Skin epidermis (tissue), 12 donors: ENCODE measurements at regions not wholly inside any gene's neighbourhood (a gene's known extent, or its start where the extent isn't known, plus 50 kb on each side); places are given as distances from the start of the nearest gene placed in this dataset.

ENCODE experiments used
- H3K27ac ChIP-seq, 21 experiments: fragments of 200-600 bp; sonication (generic) in 11 of 21; one replicate each; pipeline ENCODE4 v1.5.0; 2020; ENCODE audit warnings: mild to moderate bottlenecking in 3 of 21, inconsistent platforms in 2 of 21, moderate library complexity in 2 of 21
- H3K4me3 ChIP-seq, 7 experiments: fragments of 200-600 bp; sonication (generic) in 2 of 7; one replicate each; pipeline ENCODE4 v1.5.0; 2020; ENCODE audit warnings: inconsistent platforms in 2 of 7, mild to moderate bottlenecking in 2 of 7, moderate library complexity in 1 of 7

DNA sequence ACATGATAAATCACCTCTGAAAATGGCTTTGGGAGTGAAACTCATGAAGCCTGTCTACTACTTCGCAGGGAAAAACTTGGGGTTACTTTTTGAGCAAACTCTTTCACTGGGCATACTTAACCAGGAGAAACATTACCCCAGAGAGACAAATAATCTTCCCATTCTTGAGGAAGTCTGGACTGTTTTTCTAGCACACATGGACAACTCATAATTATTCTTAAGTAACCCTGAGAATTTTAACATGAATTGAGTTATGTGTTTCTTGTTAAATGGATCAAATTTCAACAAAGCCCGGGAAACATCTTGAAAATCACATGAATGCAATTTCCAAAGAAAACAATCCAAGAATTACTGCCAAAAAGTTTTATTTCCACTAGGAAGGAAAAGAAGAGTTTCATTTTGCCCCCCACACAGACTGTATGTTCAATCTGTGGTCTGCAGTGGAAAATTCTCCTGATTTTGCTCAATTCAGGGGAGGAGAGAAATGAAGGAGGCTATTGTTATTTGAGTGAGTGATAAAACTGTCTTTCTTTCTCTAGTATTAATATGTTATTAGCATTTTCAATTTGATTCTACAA, 564.8 kb upstream of the CLINT1 start:
- peak overlapping the region in 6 of 21 experiments; percentile 3 to 71 (median 22) for H3K27ac ChIP-seq

DNA sequence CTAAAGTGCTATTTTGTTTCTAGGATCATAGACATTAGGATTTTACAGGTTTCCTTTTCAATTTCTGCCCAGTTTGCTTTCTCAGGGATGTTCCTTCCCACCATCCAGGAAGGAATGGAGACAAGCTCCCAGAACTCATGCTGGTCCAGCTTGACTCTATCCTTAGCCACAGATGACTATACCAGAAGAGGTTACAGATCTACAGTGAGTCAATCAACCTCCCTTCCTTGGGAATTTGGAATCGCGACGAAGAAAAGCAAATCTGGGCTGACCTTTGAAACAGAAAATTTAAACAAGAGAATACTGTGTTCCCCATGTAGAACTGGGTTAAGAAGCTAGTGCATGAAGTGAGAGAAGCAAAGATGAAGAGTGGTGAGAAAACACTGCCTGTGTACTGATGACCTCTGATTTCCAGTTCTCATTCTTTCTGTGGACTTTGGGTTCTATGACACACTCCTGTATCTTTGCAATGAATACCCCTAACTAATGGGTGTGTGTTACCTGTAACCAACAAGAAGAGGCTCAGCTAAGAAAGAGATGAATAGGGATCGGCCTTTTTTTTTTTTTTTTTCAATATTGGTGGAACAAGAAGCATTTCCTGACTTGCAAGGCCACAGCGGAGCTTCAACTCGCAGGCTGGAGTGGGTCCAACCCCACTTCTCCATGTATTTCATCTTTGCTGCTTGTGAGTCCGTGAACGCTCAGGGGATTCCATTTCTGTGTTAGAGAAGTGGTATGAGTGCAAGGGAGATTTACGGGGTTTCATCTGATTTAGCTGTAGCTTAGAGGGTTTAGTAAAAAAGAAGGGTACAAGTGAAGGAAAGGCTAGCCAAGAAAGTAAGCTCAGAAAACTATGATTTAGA, 563.9 kb upstream of the CLINT1 start:
- Histone ChIP-seq H3K4me3 (no peak overlapping the region), H3K27ac (peak overlapping the region in 5 of 21 experiments; percentile 11 to 71 (median 26))

More for the DNA sequence above, 564.8 kb upstream of the CLINT1 start:
- no peak overlapping the region for H3K4me3 ChIP-seq

DNA sequence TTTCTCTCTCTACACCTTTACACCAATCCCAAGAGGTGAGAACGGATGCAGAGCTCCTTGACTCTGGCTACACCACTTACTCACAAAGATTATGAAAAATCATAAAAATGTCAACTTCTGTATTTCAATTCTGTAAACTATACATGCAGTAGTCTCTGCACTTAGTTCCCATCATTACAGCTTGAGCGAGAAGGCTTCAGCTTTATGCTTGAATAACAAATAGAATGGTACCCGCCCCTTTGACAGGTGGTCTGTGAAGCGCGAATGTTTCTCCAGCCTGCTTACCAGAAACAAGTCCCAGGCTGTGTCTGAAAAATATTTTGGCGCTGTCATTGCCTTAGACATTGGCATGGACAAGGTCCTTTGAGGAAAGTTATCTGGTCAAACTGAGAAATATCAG, 562.4 kb upstream of the CLINT1 start:
- Histone ChIP-seq H3K27ac (no peak overlapping the region), H3K4me3 (no peak overlapping the region)

DNA sequence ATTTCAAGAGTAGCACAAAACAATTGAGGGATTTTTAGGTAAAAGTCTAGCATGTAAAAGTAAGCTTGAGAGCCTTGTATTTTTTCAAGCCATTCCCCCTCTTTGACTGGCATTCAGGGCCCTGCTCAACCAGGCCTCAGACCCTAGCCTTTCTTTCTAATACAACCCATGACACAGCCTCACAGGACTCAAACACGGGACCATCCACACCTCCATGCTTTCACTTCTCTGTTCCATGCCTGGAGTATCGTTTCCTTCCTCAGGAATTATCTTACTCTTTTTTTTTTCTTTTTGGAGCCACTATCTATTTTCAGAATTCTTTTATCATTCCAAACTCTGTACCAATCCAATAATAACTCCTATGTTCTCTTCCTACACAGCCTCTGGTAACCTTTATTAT, 560.2 kb upstream of the CLINT1 start:
- Histone ChIP-seq H3K4me3 (no peak overlapping the region), H3K27ac (no peak overlapping the region)

DNA sequence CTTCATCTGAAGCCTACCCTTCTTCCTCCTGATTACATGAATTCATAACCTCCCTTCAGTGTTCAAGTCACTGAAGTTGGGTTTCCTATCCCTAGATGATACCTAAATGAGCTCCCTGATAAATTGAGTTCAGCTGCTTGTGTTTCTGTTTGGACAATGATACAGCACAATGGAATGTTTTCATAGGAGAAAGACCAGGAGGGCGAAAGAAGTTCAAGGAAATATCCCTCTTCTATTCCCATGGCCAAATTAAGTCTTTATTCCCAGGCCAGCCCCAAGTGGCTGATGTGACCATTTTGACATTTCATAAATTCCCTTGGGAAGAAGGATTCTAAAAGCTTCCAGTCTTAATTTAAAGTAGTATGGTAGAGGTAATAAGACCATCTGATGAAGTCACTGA, 555.8 kb upstream of the CLINT1 start:
- Histone ChIP-seq H3K27ac (peak overlapping the region in 1 of 21 experiments; percentile 29), H3K4me3 (no peak overlapping the region)

DNA sequence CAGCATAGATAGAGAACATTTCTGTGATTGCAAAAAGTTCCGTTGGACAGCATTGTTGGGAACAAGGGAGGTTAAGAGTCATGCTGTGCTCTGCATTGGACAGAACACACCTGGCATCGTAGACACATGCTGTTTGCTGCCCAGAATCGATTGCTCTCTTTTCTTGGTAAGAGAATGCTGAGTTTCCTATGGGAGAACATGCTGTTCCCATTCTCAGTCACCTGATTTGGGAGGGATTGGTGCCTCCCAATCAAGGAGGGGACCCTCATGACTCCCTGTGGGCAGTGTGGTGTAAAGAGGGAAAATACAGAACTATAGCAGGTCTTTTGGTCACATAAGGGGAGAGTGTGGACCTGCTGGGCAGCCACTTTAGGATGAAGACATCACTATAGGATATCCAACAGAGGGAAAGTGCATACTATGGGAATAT, 555.4 kb upstream of the CLINT1 start:
- no peak overlapping the region for H3K4me3 ChIP-seq
- H3K27ac ChIP-seq: peak overlapping the region in 1 of 21 experiments; percentile 29

DNA sequence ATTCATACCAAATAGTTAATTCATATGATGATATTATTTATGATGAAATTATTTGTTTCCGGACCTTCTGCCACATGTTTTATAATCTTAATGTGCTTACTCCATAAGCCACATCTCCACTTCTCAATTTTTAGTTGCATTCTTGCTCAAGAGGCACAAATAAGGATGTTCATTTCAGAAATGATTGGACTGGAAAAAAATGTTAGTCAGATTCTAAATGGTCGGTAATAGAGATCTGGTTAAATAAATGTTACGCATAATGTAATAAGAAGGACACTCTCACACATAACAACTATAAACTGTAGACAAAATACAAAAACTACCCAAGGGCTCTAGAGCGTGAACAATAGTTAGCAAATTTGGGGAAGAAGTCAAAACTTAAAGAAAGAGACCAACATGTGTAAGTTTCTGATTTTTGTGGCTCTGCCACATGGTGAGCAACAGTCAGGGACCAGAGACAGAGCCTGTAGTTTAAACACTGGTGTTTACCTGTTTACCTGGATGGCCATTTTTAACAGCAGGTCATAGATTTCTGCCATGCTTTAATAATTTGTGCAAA, 554.3 kb upstream of the CLINT1 start:
- Histone ChIP-seq H3K4me3 (no peak overlapping the region), H3K27ac (peak overlapping the region in 3 of 21 experiments; percentile 6 to 42 (median 12))

DNA sequence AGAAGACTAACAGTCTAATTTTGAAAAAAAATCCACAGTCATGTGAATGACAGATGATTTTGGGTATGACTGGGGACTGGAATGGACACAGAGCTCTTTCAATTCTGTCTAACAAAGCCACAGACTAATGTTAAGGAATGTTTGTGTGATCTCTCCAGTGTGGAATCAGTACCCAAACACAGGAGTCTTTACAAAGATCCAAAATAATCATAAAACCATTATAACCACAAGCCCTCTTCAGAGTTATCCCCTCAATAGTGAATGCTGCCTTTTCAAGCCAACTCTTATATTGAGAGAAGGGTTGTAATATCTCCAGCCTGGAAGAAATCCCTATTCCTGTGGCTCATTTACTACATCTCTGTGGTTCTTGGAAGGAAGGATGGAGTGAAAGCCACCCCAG, 552.0 kb upstream of the CLINT1 start:
- Histone ChIP-seq H3K4me3 (no peak overlapping the region), H3K27ac (peak overlapping the region in 1 of 21 experiments; percentile 39)

DNA sequence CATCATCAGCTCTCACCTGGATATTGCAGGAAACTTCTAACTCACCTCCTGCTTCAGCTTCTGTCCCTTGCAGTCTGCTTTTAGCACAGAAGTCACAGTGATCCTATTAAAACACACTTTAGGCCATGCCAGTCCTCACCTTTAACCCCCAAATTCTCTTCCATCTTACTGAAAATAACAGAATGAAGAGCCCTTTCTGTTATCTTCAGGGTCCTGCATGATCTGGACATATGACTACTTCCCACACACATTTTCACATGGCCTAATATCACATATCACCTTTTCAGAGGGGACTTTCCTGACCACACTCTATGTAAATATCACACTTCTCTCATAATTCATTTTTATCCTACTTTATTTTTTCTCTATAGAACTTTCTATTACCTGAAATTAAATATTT, 550.6 kb upstream of the CLINT1 start:
- Histone ChIP-seq H3K4me3 (no peak overlapping the region), H3K27ac (no peak overlapping the region)

DNA sequence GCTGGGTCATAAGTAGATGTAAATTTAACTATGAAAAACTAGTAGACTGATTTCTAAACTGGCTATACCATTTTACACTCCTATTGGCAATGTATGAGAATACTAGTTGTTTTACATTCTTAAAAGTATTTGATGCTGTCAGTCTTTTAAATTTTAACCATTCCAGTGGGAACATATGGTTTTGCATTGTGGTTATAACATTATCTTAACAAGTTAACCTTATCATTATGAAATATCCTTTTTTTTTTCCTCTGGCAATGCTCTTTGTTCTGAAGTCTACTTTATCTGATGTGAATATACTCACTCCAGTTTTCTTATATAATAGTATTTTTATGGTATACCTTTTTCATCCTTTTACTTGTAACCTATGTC, 548.9 kb upstream of the CLINT1 start:
- Histone ChIP-seq H3K27ac (peak overlapping the region in 4 of 21 experiments; percentile 29 to 60 (median 48)), H3K4me3 (no peak overlapping the region)

DNA sequence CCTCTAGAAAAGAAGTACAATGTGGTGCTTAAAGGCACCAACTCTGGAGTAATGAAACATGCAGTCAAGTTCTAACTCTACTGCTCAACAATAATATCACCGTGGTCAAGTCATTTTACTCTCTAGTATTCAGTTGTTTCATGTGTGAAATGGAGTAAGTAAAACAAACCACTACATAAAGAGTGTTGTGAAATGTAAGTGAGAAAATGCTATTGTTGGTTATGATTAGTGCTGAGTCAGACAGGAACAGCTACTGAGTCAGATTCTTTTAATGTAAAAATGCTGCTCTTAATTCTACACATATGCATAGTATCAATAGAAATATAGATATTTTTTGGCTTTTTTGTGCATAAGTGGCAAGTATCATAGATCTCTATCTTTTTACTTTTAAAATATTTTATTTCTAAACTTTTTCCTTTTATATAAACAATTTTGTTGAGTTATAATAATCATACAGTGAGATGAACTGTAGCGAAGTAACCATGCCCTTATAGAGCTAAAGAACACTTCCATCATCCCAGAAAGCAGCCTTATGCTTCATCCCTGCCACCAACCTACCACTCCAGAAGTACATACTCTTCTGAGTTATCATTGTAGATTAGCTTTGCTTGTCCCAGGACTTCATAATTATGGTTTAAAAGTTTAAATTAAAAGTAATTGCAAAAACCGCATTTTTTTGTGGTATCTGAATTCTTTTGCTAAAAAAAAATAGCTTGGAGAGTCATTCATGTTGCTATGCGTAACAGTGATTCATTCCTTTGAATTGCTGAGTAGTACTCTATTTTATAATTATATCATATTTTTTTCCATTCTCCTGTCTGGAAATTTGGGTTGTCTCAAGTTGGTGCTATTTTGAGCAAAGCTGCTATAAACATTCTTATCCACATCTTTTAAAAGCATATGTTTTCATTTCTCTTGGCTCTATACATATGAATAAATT, 548.2 kb upstream of the CLINT1 start:
- no peak overlapping the region for H3K4me3 ChIP-seq

DNA sequence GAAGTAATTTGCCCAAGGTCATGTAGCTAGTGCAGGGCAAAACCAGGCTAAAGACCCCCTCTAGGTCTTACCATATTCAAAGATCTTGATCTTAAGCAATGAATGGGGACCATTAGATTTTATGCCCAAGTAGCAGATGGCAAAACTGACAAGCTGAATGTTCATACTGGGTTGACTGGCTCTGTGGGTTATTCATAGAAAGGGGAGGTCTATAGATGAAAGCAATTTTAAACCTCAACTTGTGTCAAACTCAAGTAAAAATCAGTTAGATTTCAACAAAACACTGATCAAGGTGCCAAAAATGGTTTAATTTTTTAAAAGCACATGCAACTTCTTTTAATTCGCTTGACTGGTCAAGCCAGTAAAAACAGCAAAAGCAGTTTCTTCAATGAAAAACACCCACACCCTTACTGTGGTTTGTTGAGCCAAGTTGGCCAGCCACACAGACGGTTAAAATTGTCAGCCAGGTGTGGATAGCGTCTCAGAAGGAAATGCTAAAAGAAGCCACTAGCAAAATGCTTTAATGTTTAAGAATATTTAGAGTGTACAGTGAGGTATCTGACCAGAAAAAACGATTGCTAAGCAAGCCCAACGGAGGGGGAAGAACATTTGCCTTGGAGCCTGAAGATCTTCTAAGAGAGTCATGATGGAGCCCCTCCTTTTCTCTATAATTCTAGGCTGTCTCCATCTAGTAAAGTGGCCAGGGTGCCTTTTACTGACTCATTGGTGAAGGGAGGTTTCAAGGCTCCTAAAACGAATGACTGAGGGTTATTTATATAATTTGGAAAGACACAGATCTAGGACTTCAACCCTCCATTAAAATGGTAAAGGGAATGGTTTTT, 539.6 kb upstream of the CLINT1 start:
- H3K4me3 ChIP-seq: no peak overlapping the region
- no peak overlapping the region for H3K27ac ChIP-seq

More for the DNA sequence above, 548.2 kb upstream of the CLINT1 start:
- peak overlapping the region in 4 of 21 experiments; percentile 29 to 60 (median 48) for H3K27ac ChIP-seq

DNA sequence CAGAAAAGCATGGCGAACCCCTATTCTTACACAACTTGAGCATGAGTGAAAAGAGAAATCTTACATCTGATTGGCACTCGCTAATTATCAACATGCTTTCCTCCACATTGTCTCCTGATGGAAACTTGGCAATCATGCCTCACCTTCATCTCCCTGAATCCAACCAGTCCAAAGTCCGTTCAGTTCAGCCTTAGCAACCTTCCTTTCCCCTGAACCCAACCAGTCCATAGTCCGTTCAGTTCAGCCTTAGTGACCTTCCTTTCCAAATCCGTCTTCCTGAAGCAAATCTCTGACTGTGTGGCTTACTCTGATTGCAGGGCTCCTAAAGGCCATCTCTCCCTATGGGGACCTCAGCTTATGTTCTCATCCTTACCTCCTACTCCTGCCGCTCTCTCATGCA, 538.3 kb upstream of the CLINT1 start:
- no peak overlapping the region for H3K27ac ChIP-seq
- H3K4me3 ChIP-seq: no peak overlapping the region

DNA sequence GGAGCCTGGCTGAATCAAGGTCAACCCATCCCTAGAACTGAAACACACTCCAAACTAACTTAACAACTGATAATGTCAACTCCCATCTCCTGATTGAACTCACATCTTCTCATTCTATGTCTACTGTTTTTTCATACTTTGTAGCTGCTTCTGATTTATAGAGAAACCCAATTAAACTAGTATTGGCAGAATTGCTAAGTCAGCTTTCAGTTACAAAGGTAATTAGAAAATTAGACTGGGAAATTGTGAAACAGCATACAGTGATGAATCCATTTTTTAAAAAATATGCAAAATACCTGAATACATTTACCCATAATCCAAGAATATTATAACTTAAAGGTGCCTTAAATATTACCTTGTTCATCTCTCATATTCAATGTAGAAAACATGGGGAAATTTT, 535.2 kb upstream of the CLINT1 start:
- no peak overlapping the region for H3K4me3 ChIP-seq
- no peak overlapping the region for H3K27ac ChIP-seq

DNA sequence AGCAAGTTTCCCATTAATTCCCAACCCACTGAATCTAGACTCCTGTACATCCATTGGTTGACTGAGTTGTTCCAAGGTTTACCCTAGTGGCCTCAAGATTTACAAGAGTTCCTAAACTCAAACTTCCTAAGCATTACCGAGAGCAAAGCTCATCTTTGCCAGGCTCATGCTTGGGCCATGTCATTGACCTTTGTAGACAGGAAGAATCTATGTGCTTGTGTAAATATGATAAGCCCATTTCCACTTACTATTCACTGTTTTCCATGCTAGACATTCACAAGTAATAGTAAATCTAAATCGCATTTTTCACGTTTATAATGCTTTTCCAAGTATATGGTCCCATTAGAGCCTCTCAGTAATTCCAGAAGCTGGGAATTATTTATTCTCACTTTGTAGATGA, 534.5 kb upstream of the CLINT1 start:
- H3K4me3 ChIP-seq: no peak overlapping the region
- no peak overlapping the region for H3K27ac ChIP-seq

DNA sequence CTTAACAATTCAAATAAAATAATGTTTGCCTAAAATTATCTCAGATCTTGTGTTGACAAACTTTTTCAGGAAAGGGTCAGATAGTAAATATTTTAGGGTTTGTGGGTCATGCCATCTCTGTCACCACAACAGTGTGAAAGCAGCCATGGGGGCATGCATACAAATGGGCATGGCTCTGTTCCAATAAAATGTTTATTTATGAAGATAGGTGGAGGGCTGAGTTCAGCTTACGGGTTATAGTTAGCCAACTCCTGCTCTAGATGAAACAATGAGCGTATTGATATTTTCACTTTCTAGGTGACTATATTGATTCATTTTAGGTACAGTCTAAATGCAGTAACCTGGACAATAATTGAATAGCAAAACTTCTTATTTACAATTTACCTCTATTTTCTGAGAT, 533.8 kb upstream of the CLINT1 start:
- no peak overlapping the region for H3K4me3 ChIP-seq
- no peak overlapping the region for H3K27ac ChIP-seq

DNA sequence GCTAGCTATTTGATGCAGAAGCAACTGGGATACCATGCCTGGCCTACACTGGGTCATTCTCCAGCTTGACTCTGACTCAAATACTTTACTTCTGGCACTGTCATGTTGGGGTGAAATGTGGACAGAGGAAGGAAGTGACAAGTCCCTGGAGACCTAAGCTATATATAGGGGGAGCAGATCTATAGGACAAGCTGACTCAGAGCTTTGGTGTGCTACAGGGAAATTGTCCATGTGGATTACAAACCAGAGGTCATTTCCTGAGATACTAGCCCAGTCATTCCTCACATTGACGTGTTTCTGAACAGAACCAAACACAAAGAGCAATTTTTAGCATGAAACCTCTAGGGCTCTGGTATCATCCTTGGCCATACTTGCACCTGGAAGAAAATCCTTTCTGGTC, 531.6 kb upstream of the CLINT1 start:
- H3K27ac ChIP-seq: no peak overlapping the region
- H3K4me3 ChIP-seq: no peak overlapping the region

DNA sequence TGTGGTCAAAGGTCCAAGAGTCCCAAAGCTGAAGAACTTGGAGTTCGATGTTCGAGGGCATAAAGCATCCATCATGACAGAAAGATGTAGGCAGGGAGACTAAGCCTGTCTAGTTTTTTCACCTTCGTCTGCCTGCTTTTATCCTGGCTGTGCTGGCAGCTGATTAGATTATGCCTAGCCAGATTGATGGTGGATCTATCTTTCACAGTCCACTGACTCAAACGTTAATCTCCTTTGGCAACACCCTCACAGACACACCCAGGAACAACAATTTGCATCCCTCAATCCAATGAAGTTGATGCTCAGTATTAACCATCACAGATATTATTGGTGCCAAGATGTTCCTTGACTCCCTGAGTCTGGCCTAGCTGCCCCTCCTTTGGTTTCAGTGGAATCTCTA, 530.8 kb upstream of the CLINT1 start:
- H3K27ac ChIP-seq: no peak overlapping the region
- no peak overlapping the region for H3K4me3 ChIP-seq

DNA sequence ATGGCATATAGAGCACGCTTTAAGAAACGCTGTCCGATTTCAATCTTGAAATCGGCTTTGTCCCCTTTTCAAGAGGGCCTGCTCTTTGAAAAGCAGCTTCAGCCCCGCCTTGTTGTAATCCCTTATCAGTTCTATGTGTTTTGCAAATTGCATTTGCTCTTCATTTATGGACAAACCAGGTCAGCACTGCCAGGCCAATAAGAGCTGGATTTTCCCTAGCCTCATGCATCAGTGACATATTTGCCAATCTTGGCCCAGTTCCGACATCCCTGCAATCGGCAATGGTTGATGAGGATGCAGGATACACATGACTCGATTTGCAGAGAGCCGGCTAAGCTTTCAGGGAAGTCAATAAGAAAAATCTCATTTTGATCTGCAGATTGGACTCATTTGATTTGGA, 529.1 kb upstream of the CLINT1 start:
- H3K27ac ChIP-seq: no peak overlapping the region

More for the DNA sequence above, 529.1 kb upstream of the CLINT1 start:
- H3K4me3 ChIP-seq: no peak overlapping the region
